Adipose tissue (tissue), 3 donors: ENCODE measurements at regions not wholly inside any gene's neighbourhood (a gene's known extent, or its start where the extent isn't known, plus 50 kb on each side); places are given as distances from the start of the nearest gene placed in this dataset.

Source experiments
- H3K27ac ChIP-seq: one replicate; pipeline ENCODE4 v1.5.1; 2013; ENCODE audit warnings: low read depth, low read length
- WGBS, 3 donors: extraction: QIAGEN DNeasy Blood & Tissue Kit; methylation state at CpG; one replicate each; pipeline ENCODE4 v1.1.7; 2013; 5-methylcytosine and 5-hydroxymethylcytosine counted together
- donor health status: healthy with polysubstance abuse.
- donor health status: Bipolar disorder and iron deficiency.
- donor health status: healthy.

GRCh38 chr7:25312968-25313367, 84.7 kb upstream of the NPVF start:
- WGBS, 3 donors: 74 to 85% (median 75%) methylated on average over 6 of the region's 6 CpGs

GRCh38 chr7:25313526-25313925, 85.2 kb upstream of the NPVF start:
- H3K27ac ChIP-seq: no peak overlapping the region
- 50 to 65% (median 65%) methylated on average over 1 of the region's 1 CpG for WGBS, 3 donors

More at GRCh38 chr7:25312968-25313367, 84.7 kb upstream of the NPVF start:
- H3K27ac ChIP-seq: no peak overlapping the region

- H3K27ac ChIP-seq: no peak overlapping the region
- 64 to 83% (median 81%) methylated on average over 5 of the region's 5 CpGs for WGBS, 3 donors
Measured at GRCh38 chr7:25314094-25314730, 85.9 kb upstream of the NPVF start.

GRCh38 chr7:25314731-25315267, 86.5 kb upstream of the NPVF start:
- no peak overlapping the region for H3K27ac ChIP-seq
- 28 to 82% (median 82%) methylated on average over 10 of the region's 10 CpGs for WGBS, 3 donors

GRCh38 chr7:25316366-25316765, 88.1 kb upstream of the NPVF start:
- WGBS, 3 donors: 67 to 93% (median 93%) methylated on average over 2 of the region's 2 CpGs
- H3K27ac ChIP-seq: no peak overlapping the region

- H3K27ac ChIP-seq: no peak overlapping the region
- 71 to 96% (median 90%) methylated on average over 1 of the region's 1 CpG for WGBS, 3 donors
Measured at GRCh38 chr7:25318047-25318446, 89.8 kb upstream of the NPVF start.

- H3K27ac ChIP-seq: no peak overlapping the region
- 46 to 62% (median 52%) methylated on average over 1 of the region's 1 CpG for WGBS, 3 donors
Measured at GRCh38 chr7:25319707-25320106, 91.4 kb upstream of the NPVF start.

- WGBS, 3 donors: 72 to 82% (median 74%) methylated on average over 2 of the region's 2 CpGs
- no peak overlapping the region for H3K27ac ChIP-seq
Measured at GRCh38 chr7:25320791-25321190, 92.5 kb upstream of the NPVF start.

- H3K27ac ChIP-seq: no peak overlapping the region
- 54 to 73% (median 66%) methylated on average over 5 of the region's 5 CpGs for WGBS, 3 donors
Measured at GRCh38 chr7:25321424-25321823, 93.1 kb upstream of the NPVF start.

GRCh38 chr7:25322473-25322872, 94.2 kb upstream of the NPVF start:
- no peak overlapping the region for H3K27ac ChIP-seq
- 86 to 93% (median 88%) methylated on average over 3 of the region's 3 CpGs for WGBS, 3 donors

GRCh38 chr7:25325186-25325757, 97.0 kb upstream of the NPVF start:
- WGBS, 3 donors: 68 to 85% (median 81%) methylated on average over 2 of the region's 2 CpGs
- no peak overlapping the region for H3K27ac ChIP-seq

- WGBS, 3 donors: 95 to 96% (median 96%) methylated on average over 19 of the region's 19 CpGs
- H3K27ac ChIP-seq: no peak overlapping the region
Measured at GRCh38 chr7:25326501-25327156, 98.3 kb upstream of the NPVF start.

- WGBS, 3 donors: 89 to 95% (median 94%) methylated on average over 2 of the region's 2 CpGs
- H3K27ac ChIP-seq: no peak overlapping the region
Measured at GRCh38 chr7:25329815-25330214, 101.5 kb upstream of the NPVF start.

GRCh38 chr7:25333296-25333928, 105.1 kb upstream of the NPVF start:
- H3K27ac ChIP-seq: no peak overlapping the region
- 77 to 91% (median 81%) methylated on average over 6 of the region's 6 CpGs for WGBS, 3 donors

- WGBS, 3 donors: 73 to 90% (median 74%) methylated on average over 4 of the region's 4 CpGs
- no peak overlapping the region for H3K27ac ChIP-seq
Measured at GRCh38 chr7:25347360-25348066, 119.2 kb upstream of the NPVF start.

- 73 to 78% (median 76%) methylated on average over 3 of the region's 3 CpGs for WGBS, 3 donors
Measured at GRCh38 chr7:25348104-25348503, 119.8 kb upstream of the NPVF start.

GRCh38 chr7:25349283-25350017, 121.2 kb upstream of the NPVF start:
- 76 to 80% (median 79%) methylated on average over 6 of the region's 6 CpGs for whole genome bisulfite sequencing, 3 donors
- no peak overlapping the region for H3K27ac ChIP-seq

More at GRCh38 chr7:25348104-25348503, 119.8 kb upstream of the NPVF start:
- H3K27ac ChIP-seq: no peak overlapping the region

GRCh38 chr7:25350041-25350440, 121.8 kb upstream of the NPVF start:
- H3K27ac ChIP-seq: no peak overlapping the region
- WGBS, 3 donors: 84 to 92% (median 92%) methylated on average over 6 of the region's 6 CpGs
